ENCODE measurements at regions not wholly inside any gene's neighbourhood (a gene's known extent, or its start where the extent isn't known, plus 50 kb on each side); places are given as distances from the start of the nearest gene placed in this dataset.

DNA sequence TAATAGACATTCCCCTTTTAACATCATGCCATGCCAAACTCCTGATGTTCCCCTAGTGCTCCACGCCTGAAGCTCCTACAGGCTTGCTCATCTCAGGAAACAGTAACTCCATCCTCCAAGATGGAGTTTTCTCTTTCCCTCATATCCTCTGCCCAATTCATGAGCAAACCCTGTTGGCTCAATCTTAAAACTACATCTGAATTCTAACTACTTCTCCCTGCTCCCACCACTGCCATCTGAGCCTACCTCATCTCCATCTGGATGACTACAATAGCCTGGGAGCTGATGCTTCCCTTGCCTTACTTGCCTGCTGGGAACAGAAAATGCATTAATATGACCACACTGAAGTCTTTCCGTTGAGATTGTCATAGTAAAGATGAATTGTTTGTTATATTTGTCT lies 271.7 kb upstream of the MKLN1 start:
- no peak for TF ChIP-seq EZH2 (IDR thresholded peaks at IDR 0.05; ENCODE audit: borderline replicate concordance, low read depth, low read length, poor library complexity, severe bottlenecking)
- TF ChIP-seq, protein P1, sequence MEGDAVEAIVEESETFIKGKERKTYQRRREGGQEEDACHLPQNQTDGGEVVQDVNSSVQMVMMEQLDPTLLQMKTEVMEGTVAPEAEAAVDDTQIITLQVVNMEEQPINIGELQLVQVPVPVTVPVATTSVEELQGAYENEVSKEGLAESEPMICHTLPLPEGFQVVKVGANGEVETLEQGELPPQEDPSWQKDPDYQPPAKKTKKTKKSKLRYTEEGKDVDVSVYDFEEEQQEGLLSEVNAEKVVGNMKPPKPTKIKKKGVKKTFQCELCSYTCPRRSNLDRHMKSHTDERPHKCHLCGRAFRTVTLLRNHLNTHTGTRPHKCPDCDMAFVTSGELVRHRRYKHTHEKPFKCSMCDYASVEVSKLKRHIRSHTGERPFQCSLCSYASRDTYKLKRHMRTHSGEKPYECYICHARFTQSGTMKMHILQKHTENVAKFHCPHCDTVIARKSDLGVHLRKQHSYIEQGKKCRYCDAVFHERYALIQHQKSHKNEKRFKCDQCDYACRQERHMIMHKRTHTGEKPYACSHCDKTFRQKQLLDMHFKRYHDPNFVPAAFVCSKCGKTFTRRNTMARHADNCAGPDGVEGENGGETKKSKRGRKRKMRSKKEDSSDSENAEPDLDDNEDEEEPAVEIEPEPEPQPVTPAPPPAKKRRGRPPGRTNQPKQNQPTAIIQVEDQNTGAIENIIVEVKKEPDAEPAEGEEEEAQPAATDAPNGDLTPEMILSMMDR (conservative IDR thresholded peaks at IDR 0.05; ENCODE audit: low read depth, low read length): no peak

All from A673 (cell line).